ENCODE measurements at regions not wholly inside any gene's neighbourhood (a gene's known extent, or its start where the extent isn't known, plus 50 kb on each side); places are given as distances from the start of the nearest gene placed in this dataset.
"Not testable (repeated sequence)": the region's sequence is repeated elsewhere in the genome, so short reads cannot be mapped to it uniquely, and the experiment has no call there.

DNA sequence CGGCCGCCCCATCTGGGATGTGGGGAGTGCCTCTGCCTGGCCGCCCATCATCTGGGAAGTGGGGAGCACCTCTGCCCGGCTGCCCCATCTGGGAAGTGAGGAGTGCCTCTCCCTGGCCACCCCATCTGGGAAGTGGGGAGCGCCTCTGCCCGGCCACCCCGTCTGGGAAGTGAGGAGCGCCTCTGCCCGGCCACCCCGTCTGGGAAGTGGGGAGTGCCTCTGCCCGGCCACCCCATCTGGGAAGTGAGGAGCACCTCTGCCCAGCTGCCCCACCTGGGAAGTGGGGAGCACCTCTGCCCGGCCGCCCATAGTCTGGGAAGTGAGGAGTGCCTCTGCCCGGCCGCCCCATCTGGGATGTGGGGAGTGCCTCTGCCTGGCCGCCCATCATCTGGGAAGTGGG is 91.7 kb upstream of the ZNF519 start:
- H3K4me1 ChIP-seq (ENCODE audit: control insufficient read depth, insufficient read depth, low read length); H3K9ac ChIP-seq (ENCODE audit: low read depth, low read length); H3K4me2 ChIP-seq (ENCODE audit: low read length); H3K36me3 ChIP-seq (ENCODE audit: insufficient read depth, low read length); H3K9me3 ChIP-seq (replicated peaks; ENCODE audit: low read length); H3K27me3 ChIP-seq (ENCODE audit: control insufficient read depth, insufficient read depth, low read length); H3K4me3 ChIP-seq (ENCODE audit: low read length): not testable (repeated sequence)

DNA sequence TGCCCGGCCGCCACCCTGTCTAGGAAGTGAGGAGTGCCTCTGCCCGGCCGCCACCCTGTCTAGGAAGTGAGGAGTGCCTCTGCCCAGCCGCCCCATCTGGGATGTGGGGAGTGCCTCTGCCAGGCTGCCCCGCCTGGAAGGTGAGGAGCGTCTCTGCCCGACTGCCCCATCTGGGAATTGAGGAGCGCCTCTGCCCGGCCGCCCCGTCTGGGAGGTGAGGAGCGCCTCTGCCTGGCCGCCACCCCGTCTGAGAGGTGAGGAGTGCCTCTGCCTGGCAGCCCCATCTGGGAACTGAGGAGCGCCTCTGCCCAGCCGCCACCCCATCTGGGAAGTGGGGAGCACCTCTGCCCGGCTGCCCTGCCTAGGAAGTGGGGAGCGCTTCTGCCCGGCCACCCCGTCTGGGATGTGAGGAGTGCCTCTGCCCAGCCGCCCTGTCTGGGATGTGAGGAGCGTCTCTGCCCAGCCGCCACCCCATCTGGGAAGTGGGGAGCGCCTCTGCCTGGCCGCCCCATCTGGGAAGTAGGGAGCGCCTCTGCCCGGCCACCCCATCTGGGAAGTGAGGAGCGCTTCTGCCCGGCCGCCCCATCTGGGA is 91.1 kb upstream of the ZNF519 start:
- not testable (repeated sequence) for H3K4me1 ChIP-seq (ENCODE audit: control insufficient read depth, insufficient read depth, low read length); H3K4me3 ChIP-seq (ENCODE audit: low read length); H3K4me2 ChIP-seq (ENCODE audit: low read length); H3K27me3 ChIP-seq (ENCODE audit: control insufficient read depth, insufficient read depth, low read length); H3K9me3 ChIP-seq (replicated peaks; ENCODE audit: low read length); H3K36me3 ChIP-seq (ENCODE audit: insufficient read depth, low read length); H3K9ac ChIP-seq (ENCODE audit: low read depth, low read length)

DNA sequence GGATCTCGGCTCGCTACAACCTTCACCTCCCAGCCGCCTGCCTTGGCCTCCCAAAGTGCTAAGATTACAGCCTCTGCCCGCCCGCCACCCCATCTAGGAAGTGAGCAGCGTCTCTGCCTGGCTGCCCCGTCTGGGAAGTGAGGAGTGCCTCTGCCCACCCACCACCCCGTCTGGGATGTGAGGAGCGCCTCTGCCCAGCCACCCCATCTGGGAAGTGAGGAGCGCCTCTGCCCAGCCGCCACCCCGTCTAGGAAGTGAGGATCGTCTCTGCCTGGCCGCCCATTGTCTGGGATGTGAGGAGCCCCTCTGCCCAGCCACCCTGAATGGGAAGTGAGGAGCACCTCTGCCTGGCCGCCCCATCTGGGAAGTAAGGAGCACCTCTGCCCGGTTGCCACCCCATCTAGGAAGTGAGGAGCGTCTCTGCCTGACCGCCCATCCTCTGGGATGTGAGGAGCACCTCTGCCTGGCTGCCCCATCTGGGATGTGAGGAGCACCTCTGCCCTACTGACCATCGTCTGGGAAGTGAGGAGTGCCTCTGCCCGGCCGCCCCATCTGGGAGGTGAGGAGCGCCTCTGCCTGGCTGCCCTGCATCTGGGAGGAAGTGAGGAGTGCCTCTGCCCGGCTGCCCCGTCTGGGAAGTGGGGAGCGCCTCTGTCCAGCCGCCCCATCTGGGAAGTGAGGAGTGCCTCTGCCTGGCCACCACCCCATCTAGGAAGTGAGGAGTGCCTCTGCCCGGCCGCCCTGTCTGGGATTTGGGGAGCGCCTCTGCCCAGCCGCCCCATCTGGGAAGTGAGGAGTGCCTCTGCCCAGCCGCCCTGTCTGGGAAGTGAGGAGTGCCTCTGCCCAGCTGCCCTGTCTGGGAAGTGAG is 90.4 kb upstream of the ZNF519 start:
- H3K4me2 ChIP-seq (ENCODE audit: low read length), result not testable (repeated sequence)

DNA sequence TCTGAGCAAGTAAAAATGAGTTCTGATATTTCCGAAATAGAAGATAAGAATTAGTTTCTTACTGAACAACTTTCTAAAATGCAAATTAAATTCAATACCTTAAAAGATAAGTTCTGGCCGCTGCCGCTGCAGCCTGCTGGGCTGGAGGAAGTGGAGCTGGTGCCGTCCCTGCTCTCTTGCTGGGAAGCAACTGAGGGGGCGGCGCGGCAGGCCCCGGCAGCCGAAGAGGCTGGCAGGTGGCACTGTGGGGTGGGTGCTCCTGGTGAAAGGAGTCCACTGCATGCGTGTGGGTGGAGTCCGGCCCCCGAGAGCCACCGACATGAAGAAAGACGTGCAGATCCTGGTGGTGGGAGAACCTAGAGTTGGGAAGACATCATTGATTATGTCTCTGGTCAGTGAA is 89.5 kb upstream of the ZNF519 start:
- H3K9me3 ChIP-seq (replicated peaks; ENCODE audit: low read length), result no peaks in the 10 kb centered on the region
- no peak overlapping the region for H3K4me2 ChIP-seq (ENCODE audit: low read length)
- no peaks in the 10 kb centered on the region for H3K36me3 ChIP-seq (ENCODE audit: insufficient read depth, low read length)
- no peaks in the 10 kb centered on the region for H3K27me3 ChIP-seq (ENCODE audit: control insufficient read depth, insufficient read depth, low read length)
- no peaks in the 10 kb centered on the region for H3K4me1 ChIP-seq (ENCODE audit: control insufficient read depth, insufficient read depth, low read length)
- no peak overlapping the region for H3K9ac ChIP-seq (ENCODE audit: low read depth, low read length)
- H3K4me3 ChIP-seq (ENCODE audit: low read length), result no peak overlapping the region

More for the DNA sequence above, 90.4 kb upstream of the ZNF519 start:
- not testable (repeated sequence) for H3K27me3 ChIP-seq (ENCODE audit: control insufficient read depth, insufficient read depth, low read length); H3K4me1 ChIP-seq (ENCODE audit: control insufficient read depth, insufficient read depth, low read length); H3K36me3 ChIP-seq (ENCODE audit: insufficient read depth, low read length); H3K9me3 ChIP-seq (replicated peaks; ENCODE audit: low read length); H3K4me3 ChIP-seq (ENCODE audit: low read length); H3K9ac ChIP-seq (ENCODE audit: low read depth, low read length)

DNA sequence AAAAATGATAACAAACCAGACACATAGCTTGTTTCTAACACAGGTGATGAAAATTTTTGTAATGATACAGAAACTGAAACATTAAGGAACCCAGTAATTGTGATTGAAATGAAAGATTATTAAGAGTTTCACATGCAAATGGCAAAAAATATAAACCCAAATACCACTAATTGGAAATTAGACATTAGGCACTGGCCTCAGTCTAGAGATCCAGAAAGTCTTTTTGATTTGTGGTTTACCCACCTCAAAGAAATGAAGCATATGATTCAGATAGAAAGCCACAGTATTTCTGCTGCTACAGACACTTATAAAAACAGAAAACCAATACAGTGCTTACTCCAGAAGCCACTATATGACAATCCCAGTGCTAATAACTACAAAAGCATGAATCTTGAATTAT is 83.7 kb upstream of the ZNF519 start:
- H3K36me3 ChIP-seq (ENCODE audit: insufficient read depth, low read length); H3K4me3 ChIP-seq (ENCODE audit: low read length); H3K27me3 ChIP-seq (ENCODE audit: control insufficient read depth, insufficient read depth, low read length); H3K4me1 ChIP-seq (ENCODE audit: control insufficient read depth, insufficient read depth, low read length); H3K9me3 ChIP-seq (replicated peaks; ENCODE audit: low read length); H3K4me2 ChIP-seq (ENCODE audit: low read length); H3K9ac ChIP-seq (ENCODE audit: low read depth, low read length): not testable (repeated sequence)

DNA sequence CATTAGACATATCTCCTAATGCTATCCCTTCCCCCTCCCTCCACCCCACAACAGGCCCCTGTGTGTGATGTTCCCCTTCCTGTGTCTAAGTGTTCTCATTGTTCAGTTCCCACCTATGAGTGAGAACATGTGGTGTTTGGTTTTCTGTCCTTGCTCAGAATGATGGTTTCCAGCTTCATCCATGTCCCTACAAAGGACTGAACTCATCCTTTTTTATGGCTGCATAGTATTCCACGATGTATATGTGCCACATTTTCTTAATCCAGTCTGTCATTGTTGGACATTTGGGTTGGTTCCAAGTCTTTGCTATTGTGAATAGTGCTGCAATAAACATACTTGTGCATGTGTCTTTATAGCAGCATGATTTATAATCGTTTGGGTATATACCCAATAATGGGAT is 71.2 kb upstream of the ZNF519 start:
- H3K4me3 ChIP-seq (ENCODE audit: low read length); H3K9me3 ChIP-seq (replicated peaks; ENCODE audit: low read length); H3K9ac ChIP-seq (ENCODE audit: low read depth, low read length); H3K4me2 ChIP-seq (ENCODE audit: low read length); H3K4me1 ChIP-seq (ENCODE audit: control insufficient read depth, insufficient read depth, low read length); H3K27me3 ChIP-seq (ENCODE audit: control insufficient read depth, insufficient read depth, low read length); H3K36me3 ChIP-seq (ENCODE audit: insufficient read depth, low read length): not testable (repeated sequence)

DNA sequence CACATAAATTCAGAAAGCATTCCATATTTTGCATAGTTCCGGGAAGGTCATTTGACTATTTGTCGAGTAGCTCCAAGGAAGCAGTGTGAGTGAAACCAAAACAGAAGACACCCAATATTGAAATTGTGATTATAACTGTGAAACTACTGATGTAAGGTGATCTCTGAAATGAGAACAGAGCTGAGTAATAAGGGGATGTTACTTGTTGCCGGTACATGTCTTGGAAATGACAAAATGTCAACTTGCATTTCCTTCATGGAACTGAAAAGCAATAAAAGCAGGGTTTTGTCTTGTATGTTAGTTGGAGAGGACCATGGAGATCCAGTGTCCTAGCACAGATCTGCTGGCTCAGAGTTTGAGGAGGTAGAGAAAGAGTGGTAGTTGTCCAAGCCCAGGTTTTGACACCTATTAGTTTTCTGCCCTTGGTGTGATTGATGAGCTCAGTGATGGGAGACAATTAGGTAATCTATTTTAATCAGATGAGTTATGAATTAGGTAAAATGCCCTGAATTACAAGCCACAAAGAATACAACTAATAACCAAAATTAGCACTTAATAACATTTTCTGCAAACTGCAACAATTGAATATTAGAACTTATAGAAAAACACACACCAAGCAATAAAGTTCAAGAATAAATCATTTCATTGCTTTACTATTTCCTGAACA is 58.7 kb upstream of the ZNF519 start:
- H3K4me3 ChIP-seq (ENCODE audit: low read length); H3K9ac ChIP-seq (ENCODE audit: low read depth, low read length); H3K27me3 ChIP-seq (ENCODE audit: control insufficient read depth, insufficient read depth, low read length); H3K9me3 ChIP-seq (replicated peaks; ENCODE audit: low read length); H3K36me3 ChIP-seq (ENCODE audit: insufficient read depth, low read length): not testable (repeated sequence)
- H3K4me2 ChIP-seq (ENCODE audit: low read length), result peak overlapping the region; percentile 29
- peaks cover 16% of the 10 kb centered on the region for H3K4me1 ChIP-seq (ENCODE audit: control insufficient read depth, insufficient read depth, low read length)

DNA sequence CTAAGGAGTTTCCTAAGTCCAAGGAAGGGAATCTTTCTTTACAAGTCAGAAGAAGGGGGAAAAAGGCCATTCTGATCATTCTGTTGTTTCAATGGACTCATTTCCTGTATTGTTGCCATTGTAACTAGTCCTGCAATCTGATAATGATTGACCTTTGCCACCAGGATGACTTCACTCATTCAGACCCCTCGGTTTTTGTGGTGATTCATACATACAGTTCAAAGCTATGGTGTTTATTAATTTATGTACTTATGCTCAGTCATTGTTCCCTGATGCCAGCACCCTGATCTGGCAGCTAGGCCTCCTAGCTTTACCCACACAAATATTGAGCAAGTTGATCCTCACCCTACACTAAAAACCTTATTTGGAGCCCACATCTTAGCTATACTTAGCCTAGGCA is 57.6 kb upstream of the ZNF519 start:
- Histone ChIP-seq H3K9ac (ENCODE audit: low read depth, low read length) (peak overlapping the region; percentile 34), H3K27me3 (ENCODE audit: control insufficient read depth, insufficient read depth, low read length) (no peaks in the 10 kb centered on the region), H3K9me3 (replicated peaks; ENCODE audit: low read length) (no peaks in the 10 kb centered on the region), H3K4me3 (ENCODE audit: low read length) (no peak overlapping the region), H3K4me1 (ENCODE audit: control insufficient read depth, insufficient read depth, low read length) (peaks cover 16% of the 10 kb centered on the region), H3K4me2 (ENCODE audit: low read length) (peak overlapping the region; percentile 46), H3K36me3 (ENCODE audit: insufficient read depth, low read length) (no peaks in the 10 kb centered on the region)

DNA sequence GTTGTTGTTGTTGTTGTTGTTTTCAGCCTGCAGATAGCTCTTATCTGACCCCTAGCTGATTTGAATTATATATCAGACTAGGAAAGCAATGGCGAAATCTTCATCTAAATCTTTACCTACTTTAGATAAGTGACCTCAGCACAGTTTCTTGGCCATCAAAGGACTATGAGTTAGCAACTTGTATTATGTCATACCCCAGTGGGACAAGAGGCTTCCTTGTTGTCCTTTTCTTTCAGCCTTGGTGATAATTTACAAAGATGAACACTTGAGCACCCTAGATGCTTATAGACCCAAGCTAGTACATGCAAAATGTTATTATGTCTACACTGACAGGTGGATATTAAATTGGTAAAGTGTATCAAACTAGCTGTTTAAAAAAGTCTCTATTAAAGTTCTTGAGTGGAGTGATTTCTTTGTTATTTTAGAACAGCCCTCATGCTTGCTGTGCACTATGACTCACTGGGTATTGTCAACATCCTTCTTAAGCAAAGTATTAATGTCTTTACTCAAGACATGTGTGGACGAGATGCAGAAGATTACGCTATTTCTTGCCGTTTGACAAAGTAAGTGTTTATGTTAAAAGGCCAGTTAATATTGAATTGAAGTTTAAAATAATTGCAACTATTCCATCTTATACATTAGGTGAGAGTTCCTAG is 56.6 kb upstream of the ZNF519 start:
- H3K4me3 ChIP-seq (ENCODE audit: low read length); H3K9me3 ChIP-seq (replicated peaks; ENCODE audit: low read length); H3K27me3 ChIP-seq (ENCODE audit: control insufficient read depth, insufficient read depth, low read length); H3K36me3 ChIP-seq (ENCODE audit: insufficient read depth, low read length): not testable (repeated sequence)
- H3K4me2 ChIP-seq (ENCODE audit: low read length), result peak overlapping the region; percentile 46
- peak overlapping the region; percentile 34 for H3K9ac ChIP-seq (ENCODE audit: low read depth, low read length)
- H3K4me1 ChIP-seq (ENCODE audit: control insufficient read depth, insufficient read depth, low read length), result peaks cover 16% of the 10 kb centered on the region
